H1 (cell line): ENCODE measurements at regions not wholly inside any gene's neighbourhood (a gene's known extent, or its start where the extent isn't known, plus 50 kb on each side); places are given as distances from the start of the nearest gene placed in this dataset.

Source experiments
- CTCF ChIA-PET: fragments of 300-600 bp; sonication (Branson Sonifier 250); formaldehyde crosslinking; loops from one replicate; lab custom pipeline; 2021; ENCODE audit not compliant: partially characterized antibody; lab: Charles Lee
- POLR2A ChIA-PET: fragments of 300-600 bp; sonication (Branson Sonifier 250); formaldehyde crosslinking; loops from one replicate; lab custom pipeline; 2021; ENCODE audit warnings: inconsistent platforms; ENCODE audit not compliant: partially characterized antibody; lab: Charles Lee
- DNase-seq, 2 experiments: peaks; one replicate each; pipeline versions ENCODE4 v3.0.0 to v3.0.0-alpha.2; 2010 to 2022; ENCODE audit warnings: low spot score in 2 of 2, low read depth in 1 of 2, mixed read lengths in 1 of 2
- FAIRE-seq: peaks from 2 replicates; lab custom pipeline; 2011; peaks lifted over from hg19 to GRCh38; lab: Jason Lieb, UNC
- H2AFZ ChIP-seq: 2 replicates; pipeline ENCODE4 v1.8.1; 2012; ENCODE audit warnings: low read length, inconsistent platforms
- H2AK5ac ChIP-seq: 2 replicates; pipeline ENCODE4 v1.6.1; 2013; ENCODE audit warnings: low read depth, low read length
- H2BK120ac ChIP-seq: replicated peaks from 2 replicates; pipeline ENCODE3; 2013; ENCODE audit warnings: low read depth, low read length, inconsistent platforms
- H2BK12ac ChIP-seq: 2 replicates; pipeline ENCODE4 v1.6.1; 2013; ENCODE audit warnings: low read depth, low read length
- H2BK15ac ChIP-seq: 2 replicates; pipeline ENCODE4 v1.6.1; 2013; ENCODE audit warnings: low read length
- H2BK20ac ChIP-seq: 2 replicates; pipeline ENCODE4 v1.6.1; 2013; ENCODE audit warnings: low read length
- H2BK5ac ChIP-seq: 2 replicates; pipeline ENCODE4 v1.6.1; 2013; ENCODE audit warnings: low read depth, low read length
- H3K14ac ChIP-seq: 2 replicates; pipeline ENCODE4 v1.6.1; 2013; ENCODE audit warnings: inconsistent platforms; ENCODE audit not compliant: insufficient read length
- H3K18ac ChIP-seq: 2 replicates; pipeline ENCODE4 v1.6.1; 2013; ENCODE audit warnings: low read length; ENCODE audit errors: extremely low read depth
- H3K23ac ChIP-seq: 2 replicates; pipeline ENCODE4 v1.6.1; 2013; ENCODE audit warnings: inconsistent platforms; ENCODE audit not compliant: insufficient read length
- H3K23me2 ChIP-seq: 2 replicates; pipeline ENCODE4 v1.6.1; 2013; ENCODE audit warnings: low read depth, low read length
- H3K27ac ChIP-seq: 2 replicates; pipeline ENCODE4 v1.6.1; 2011; ENCODE audit warnings: low read depth, low read length, inconsistent platforms
- H3K27me3 ChIP-seq, 4 experiments: replicated peaks in 1 of 4; 1 replicate in 1 of 4; 2 replicates in 3 of 4; pipeline versions ENCODE4 v1.6.1 to v1.8.1; 2011 to 2013; ENCODE audit warnings: low read length in 3 of 4, mild to moderate bottlenecking in 3 of 4, inconsistent platforms in 2 of 4, mixed read lengths in 2 of 4, moderate library complexity in 1 of 4; ENCODE audit not compliant: control insufficient read depth in 3 of 4, insufficient read depth in 3 of 4; ENCODE audit errors: extremely low read depth in 1 of 4
- H3K36me3 ChIP-seq, 4 experiments: 2 replicates each; pipeline versions ENCODE4 v1.6.1 to v1.8.1; 2011 to 2013; ENCODE audit warnings: mild to moderate bottlenecking in 4 of 4, low read length in 3 of 4, moderate library complexity in 2 of 4, control low read depth in 1 of 4, inconsistent platforms in 1 of 4; ENCODE audit not compliant: insufficient read depth in 4 of 4, control insufficient read depth in 2 of 4
- H3K4ac ChIP-seq: replicated peaks from 2 replicates; pipeline ENCODE3; 2013; ENCODE audit warnings: low read length, low read depth, mixed read lengths, inconsistent platforms; ENCODE audit not compliant: insufficient read length
- H3K4me1 ChIP-seq, 4 experiments: replicated peaks in 1 of 4; 1 replicate in 1 of 4; 2 replicates in 3 of 4; pipeline versions ENCODE4 v1.6.1 to v1.8.1; 2011 to 2013; ENCODE audit warnings: low read length in 3 of 4, inconsistent platforms in 2 of 4, mixed read lengths in 1 of 4; ENCODE audit not compliant: insufficient read depth in 4 of 4, control insufficient read depth in 3 of 4
- H3K4me2 ChIP-seq, 2 experiments: 2 replicates each; pipeline versions ENCODE4 v1.6.1 to v1.8.1; 2011 to 2013; ENCODE audit warnings: low read depth in 2 of 2, low read length in 2 of 2, control low read depth in 1 of 2, inconsistent platforms in 1 of 2, mild to moderate bottlenecking in 1 of 2; ENCODE audit not compliant: insufficient read depth in 1 of 2
- H3K4me3 ChIP-seq, 4 experiments: fragments of 200-600, 300-600 bp in 1 of 4; sonication (generic), shearing (Covaris generic), sonication (Bioruptor Twin) in 1 of 4; 2 replicates each; pipeline versions ENCODE4 v1.5.1 to v1.8.1; 2011 to 2016; ENCODE audit warnings: low read length in 4 of 4, low read depth in 3 of 4, control low read depth in 2 of 4, inconsistent platforms in 2 of 4, mild to moderate bottlenecking in 2 of 4, mixed read lengths in 1 of 4, moderate library complexity in 1 of 4; ENCODE audit not compliant: insufficient read depth in 2 of 4; ENCODE audit errors: extremely low read depth in 1 of 4
- H3K56ac ChIP-seq: replicated peaks from 2 replicates; pipeline ENCODE3; 2013; ENCODE audit warnings: low read depth, mild to moderate bottlenecking, mixed read lengths, low read length, inconsistent platforms; ENCODE audit not compliant: insufficient read length
- H3K79me1 ChIP-seq: 2 replicates; pipeline ENCODE4 v1.6.1; 2013; ENCODE audit warnings: low read depth, low read length, control low read depth
- H3K79me2 ChIP-seq, 2 experiments: 2 replicates each; pipeline versions ENCODE4 v1.6.1 to v1.8.1; 2012 to 2013; ENCODE audit warnings: low read length in 2 of 2, mild to moderate bottlenecking in 2 of 2, inconsistent platforms in 1 of 2; ENCODE audit not compliant: insufficient read depth in 2 of 2, control insufficient read depth in 1 of 2
- H3K9ac ChIP-seq, 4 experiments: replicated peaks in 1 of 4; 1 replicate in 1 of 4; 2 replicates in 3 of 4; pipeline versions ENCODE4 v1.6.1 to v1.8.1; 2011 to 2013; ENCODE audit warnings: low read depth in 3 of 4, low read length in 3 of 4, control low read depth in 2 of 4, mild to moderate bottlenecking in 2 of 4, moderate library complexity in 2 of 4, inconsistent platforms in 1 of 4; ENCODE audit errors: extremely low read depth in 1 of 4
- H3K9me3 ChIP-seq, 2 experiments: 2 replicates each; pipeline versions ENCODE4 v1.6.1 to v1.8.1; 2012 to 2013; ENCODE audit warnings: mild to moderate bottlenecking in 2 of 2, moderate library complexity in 2 of 2, control low read depth in 1 of 2, inconsistent platforms in 1 of 2, low read depth in 1 of 2, low read length in 1 of 2, mixed read lengths in 1 of 2; ENCODE audit not compliant: insufficient read depth in 2 of 2
- H4K20me1 ChIP-seq, 2 experiments: replicated peaks in 1 of 2; 2 replicates each; pipeline versions ENCODE3 to v1.8.1; 2011 to 2013; ENCODE audit warnings: inconsistent platforms in 2 of 2, low read length in 2 of 2, mild to moderate bottlenecking in 1 of 2; ENCODE audit not compliant: insufficient read depth in 2 of 2, control insufficient read depth in 1 of 2
- H4K5ac ChIP-seq: 2 replicates; pipeline ENCODE4 v1.6.1; 2013; ENCODE audit warnings: low read length, low read depth, mixed read lengths, inconsistent platforms; ENCODE audit not compliant: insufficient read length
- H4K8ac ChIP-seq: 2 replicates; pipeline ENCODE4 v1.8.0; 2013; ENCODE audit warnings: mild to moderate bottlenecking, moderate library complexity, low read length, inconsistent platforms; ENCODE audit not compliant: insufficient read depth; ENCODE audit errors: extremely low read depth
- H4K91ac ChIP-seq: replicated peaks from 2 replicates; pipeline ENCODE3; 2013; ENCODE audit warnings: low read length, mixed read lengths, inconsistent platforms; ENCODE audit not compliant: insufficient read length
- BCL11A ChIP-seq, 2 experiments: IDR thresholded peaks; one replicate each; pipeline ENCODE4 v1.6.1; 2011; ENCODE audit warnings: low read depth in 2 of 2, low read length in 2 of 2, mild to moderate bottlenecking in 2 of 2
- CTCF ChIP-seq, 3 experiments: IDR thresholded peaks; 1 replicate in 2 of 3; 2 replicates in 1 of 3; pipeline versions ENCODE4 v1.5.1 to v1.6.1; 2011; ENCODE audit warnings: low read length in 3 of 3, mild to moderate bottlenecking in 3 of 3, inconsistent platforms in 2 of 3, low read depth in 1 of 3, moderate library complexity in 1 of 3; ENCODE audit not compliant: insufficient read depth in 1 of 3; ENCODE audit errors: control extremely low read depth in 1 of 3
- NANOG ChIP-seq: IDR thresholded peaks from 2 replicates; pipeline ENCODE4 v1.6.1; 2011; ENCODE audit warnings: low read length, low read depth, mild to moderate bottlenecking, inconsistent platforms; ENCODE audit not compliant: insufficient read depth, poor library complexity, severe bottlenecking
- RNF2 ChIP-seq: fragments of 200-900, 300-1000 bp; sonication (generic); IDR thresholded peaks from 2 replicates; pipeline ENCODE4 v1.7.1; 2016; ENCODE audit warnings: borderline replicate concordance, low read depth, mild to moderate bottlenecking, antibody characterized with exemption, low read length; ENCODE audit not compliant: poor library complexity, severe bottlenecking; ENCODE audit errors: missing control alignments
- SAP30 ChIP-seq: fragments of 300-600 bp; sonication (generic); IDR thresholded peaks from 2 replicates; pipeline ENCODE4 v1.7.1; 2012; ENCODE audit warnings: low read length, moderate library complexity, mild to moderate bottlenecking, inconsistent platforms; ENCODE audit not compliant: insufficient read depth, insufficient replicate concordance
- SP2 ChIP-seq: IDR thresholded peaks from 2 replicates; pipeline ENCODE4 v1.6.1; 2012; ENCODE audit warnings: mild to moderate bottlenecking, low read length, inconsistent platforms
- WGBS, 2 experiments: shearing (Covaris generic) in 1 of 2; methylation state at CpG; one replicate each; pipeline versions ENCODE4 v1.1.6 to v1.1.7; 2013 to 2015; ENCODE audit warnings: low lambda C conversion rate in 2 of 2, mixed read lengths in 2 of 2, inconsistent platforms in 1 of 2, low coverage in 1 of 2, missing lambda C conversion rate in 1 of 2; ENCODE audit not compliant: insufficient replicate concordance in 2 of 2, insufficient coverage in 1 of 2, insufficient read length in 1 of 2; ENCODE audit errors: extremely low coverage in 1 of 2, missing lambda C conversion rate in 1 of 2; 5-methylcytosine and 5-hydroxymethylcytosine counted together
- TF ChIP-seq, protein P1 (sequence below): IDR thresholded peaks from 2 replicates; pipeline ENCODE4 v1.6.1; 2011; ENCODE audit warnings: low read length, improper control_type of control experiment

DNA sequence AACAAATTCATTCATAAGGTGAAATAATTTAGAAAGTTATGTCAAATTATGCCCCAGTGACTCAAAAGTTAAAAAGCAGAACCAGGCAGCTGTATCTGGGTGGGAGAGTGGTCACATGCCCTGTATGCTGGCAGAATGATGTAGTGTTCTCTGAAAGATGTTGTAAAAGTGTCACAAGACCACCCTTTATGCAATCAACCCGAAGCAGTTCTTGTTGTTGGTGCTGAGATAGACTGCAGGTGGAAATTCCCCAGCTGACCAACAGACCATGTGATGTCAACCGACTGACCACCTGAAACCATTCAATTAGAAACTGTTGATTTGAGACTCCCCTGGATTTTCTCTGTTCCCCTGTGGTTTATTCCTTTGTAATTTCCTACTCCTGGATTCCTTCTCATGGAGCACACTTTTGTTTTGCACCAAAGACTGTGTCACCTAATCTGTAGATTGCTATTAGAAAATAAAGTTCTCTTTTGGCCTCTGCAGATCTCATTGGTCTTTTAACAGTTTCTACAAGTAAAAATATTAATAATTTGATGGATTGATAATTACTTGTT lies 1341.3 kb upstream of the LRRTM1 start:
- WGBS, 2 experiments, result 90% methylated on average over 2 of the region's 2 CpGs; no CpG with 5 or more reads in 1 of the 2 experiments
- H3K9me3 ChIP-seq, result no peaks in the 10 kb centered on the region

More for the DNA sequence above, 1341.3 kb upstream of the LRRTM1 start:
- no peak overlapping the region for H3K4me3 ChIP-seq
- H2BK20ac ChIP-seq, result 0 out of 2 replicates have a peak overlapping the region, but pooled peaks have one; percentile 15
- no peak for DNase-seq
- H3K14ac ChIP-seq, result no peak overlapping the region
- H2BK12ac ChIP-seq, result no peak overlapping the region; the same call in 1 of the 2 replicates
- ChIA-PET POLR2A (no interaction called here), CTCF (interaction anchor here (1.2 kb wide), 2 partner anchors 15 to 156 kb away, joined by 3 read pairs; no protein-coding TSS in a partner anchor)
- H4K91ac ChIP-seq, result no peak overlapping the region
- H2BK120ac ChIP-seq, result no peak overlapping the region
- FAIRE-seq, result no peak
- H3K79me1 ChIP-seq, result no peaks in the 10 kb centered on the region
- no peaks in the 10 kb centered on the region for H4K20me1 ChIP-seq
- H3K36me3 ChIP-seq, result no peaks in the 10 kb centered on the region
- no peak overlapping the region for H2AK5ac ChIP-seq
- TF ChIP-seq, protein P1, sequence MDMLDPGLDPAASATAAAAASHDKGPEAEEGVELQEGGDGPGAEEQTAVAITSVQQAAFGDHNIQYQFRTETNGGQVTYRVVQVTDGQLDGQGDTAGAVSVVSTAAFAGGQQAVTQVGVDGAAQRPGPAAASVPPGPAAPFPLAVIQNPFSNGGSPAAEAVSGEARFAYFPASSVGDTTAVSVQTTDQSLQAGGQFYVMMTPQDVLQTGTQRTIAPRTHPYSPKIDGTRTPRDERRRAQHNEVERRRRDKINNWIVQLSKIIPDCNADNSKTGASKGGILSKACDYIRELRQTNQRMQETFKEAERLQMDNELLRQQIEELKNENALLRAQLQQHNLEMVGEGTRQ, result peak; percentile 34; the same call in 1 of the 2 replicates
- no peak for TF ChIP-seq BCL11A (IDR thresholded peaks at IDR 0.05; ENCODE audit: low read depth in 2 of 2, low read length in 2 of 2)
- TF ChIP-seq NANOG, result no peak
- TF ChIP-seq CTCF (IDR thresholded peaks at IDR 0.05; ENCODE audit: control extremely low read depth in 1 of 3, insufficient read depth in 1 of 3, low read depth in 1 of 3, low read length in 3 of 3), result no peak
- no peak for TF ChIP-seq SP2
- TF ChIP-seq SAP30, result no peak
- no peak for TF ChIP-seq RNF2
- H3K27me3 ChIP-seq, result no peaks in the 10 kb centered on the region
- H4K8ac ChIP-seq, result no peak overlapping the region
- H3K79me2 ChIP-seq, result no peaks in the 10 kb centered on the region
- H3K4ac ChIP-seq, result no peak overlapping the region
- H3K4me1 ChIP-seq, result peaks cover 0 to 7% (median 5%) of the 10 kb centered on the region in 4 experiments; a peak in 4 of 7 replicates
- H3K27ac ChIP-seq, result no peak overlapping the region
- H3K56ac ChIP-seq, result no peak overlapping the region
- H4K5ac ChIP-seq, result no peak overlapping the region
- H3K18ac ChIP-seq, result no peak overlapping the region
- no peak overlapping the region for H3K4me2 ChIP-seq
- no peak overlapping the region for H3K9ac ChIP-seq
- H2AFZ ChIP-seq, result no peak overlapping the region
- H3K23me2 ChIP-seq, result no peaks in the 10 kb centered on the region
- no peak overlapping the region for H2BK15ac ChIP-seq
- H3K23ac ChIP-seq, result no peak overlapping the region
- H2BK5ac ChIP-seq, result no peak overlapping the region
